ENCODE measurements at regions not wholly inside any gene's neighbourhood (a gene's known extent, or its start where the extent isn't known, plus 50 kb on each side); places are given as distances from the start of the nearest gene placed in this dataset.

DNA sequence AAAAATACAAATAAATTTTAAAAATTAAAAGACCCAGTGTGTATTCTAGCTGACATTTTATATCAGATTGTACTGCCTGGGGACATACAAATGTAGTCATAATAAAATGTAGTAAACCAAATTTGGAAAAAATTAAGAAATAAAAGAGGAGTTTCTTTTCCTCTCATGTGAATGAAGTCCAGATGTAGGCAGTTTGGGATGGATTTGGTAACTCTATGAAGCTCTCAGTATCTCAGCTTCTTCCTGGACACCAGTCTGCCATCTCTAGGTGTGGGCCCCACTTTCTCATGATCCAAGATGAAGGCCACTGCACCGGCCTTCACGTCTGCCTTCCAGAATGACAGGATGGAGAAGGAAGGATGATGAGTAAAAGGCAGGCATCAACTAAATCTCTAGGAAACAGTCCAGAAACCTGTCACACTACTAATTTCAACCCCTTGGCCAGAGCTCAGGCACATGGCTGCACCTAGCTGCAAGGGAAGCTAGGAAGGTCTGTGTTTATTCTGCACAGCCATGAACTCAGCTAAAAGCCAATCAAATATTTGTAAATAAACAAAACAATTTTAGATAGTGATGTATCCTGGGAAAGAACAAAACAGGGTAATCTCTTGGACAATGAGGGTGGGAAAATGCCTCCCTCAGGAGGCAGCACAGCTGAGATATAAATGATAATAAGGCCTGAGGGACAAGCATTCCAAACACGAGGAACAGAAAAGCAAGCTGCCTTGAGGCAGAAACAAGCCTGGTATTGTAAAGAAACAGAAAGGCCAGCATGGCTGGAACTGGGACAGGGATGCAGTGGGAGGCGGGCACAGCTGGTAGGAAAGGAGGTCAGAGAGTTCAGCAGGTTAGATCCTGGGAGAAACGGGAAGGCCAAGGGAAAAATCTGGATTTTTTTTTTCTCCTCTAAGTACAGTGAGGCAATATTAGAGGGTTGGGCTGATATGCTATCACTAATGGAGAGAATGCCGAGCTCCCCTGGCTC is 88.5 kb upstream of the PTPN1 start:
- no peak for DNase-seq (ENCODE audit: low read depth)
- no peak overlapping the region for H3K4me3 ChIP-seq (ENCODE audit: low read length)
- no peak for TF ChIP-seq CTCF (conservative IDR thresholded peaks at IDR 0.05; ENCODE audit: low read length)

DNA sequence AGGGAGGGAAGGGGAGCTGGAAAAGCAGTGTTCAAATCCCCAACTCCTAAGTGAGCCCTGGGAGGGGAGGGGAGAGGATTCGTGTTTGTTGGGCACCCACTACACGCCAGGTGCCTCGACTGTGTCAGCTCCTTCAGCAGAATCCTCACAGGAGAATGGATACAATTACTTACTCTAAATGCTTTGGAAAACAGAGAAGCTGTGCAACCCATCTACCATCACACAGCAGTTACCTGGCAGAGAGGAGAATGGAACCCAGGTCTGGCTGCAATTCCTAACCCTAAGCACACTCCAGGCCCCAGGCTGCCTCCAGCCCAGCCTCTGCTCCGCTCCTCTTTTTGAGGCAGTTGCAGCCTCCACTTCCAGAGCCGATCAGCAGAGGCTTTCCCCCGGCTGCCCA is 86.4 kb upstream of the PTPN1 start:
- no peak for TF ChIP-seq CTCF (conservative IDR thresholded peaks at IDR 0.05; ENCODE audit: low read length)
- no peak overlapping the region for H3K4me3 ChIP-seq (ENCODE audit: low read length)
- DNase-seq (ENCODE audit: low read depth) = no peak

- no peak for TF ChIP-seq CTCF (conservative IDR thresholded peaks at IDR 0.05; ENCODE audit: low read length)
- no peak for DNase-seq (ENCODE audit: low read depth)
- no peak overlapping the region for H3K4me3 ChIP-seq (ENCODE audit: low read length)
Observed at GRCh38 chr20:50425076-50425475, 85.1 kb upstream of the PTPN1 start.

DNA sequence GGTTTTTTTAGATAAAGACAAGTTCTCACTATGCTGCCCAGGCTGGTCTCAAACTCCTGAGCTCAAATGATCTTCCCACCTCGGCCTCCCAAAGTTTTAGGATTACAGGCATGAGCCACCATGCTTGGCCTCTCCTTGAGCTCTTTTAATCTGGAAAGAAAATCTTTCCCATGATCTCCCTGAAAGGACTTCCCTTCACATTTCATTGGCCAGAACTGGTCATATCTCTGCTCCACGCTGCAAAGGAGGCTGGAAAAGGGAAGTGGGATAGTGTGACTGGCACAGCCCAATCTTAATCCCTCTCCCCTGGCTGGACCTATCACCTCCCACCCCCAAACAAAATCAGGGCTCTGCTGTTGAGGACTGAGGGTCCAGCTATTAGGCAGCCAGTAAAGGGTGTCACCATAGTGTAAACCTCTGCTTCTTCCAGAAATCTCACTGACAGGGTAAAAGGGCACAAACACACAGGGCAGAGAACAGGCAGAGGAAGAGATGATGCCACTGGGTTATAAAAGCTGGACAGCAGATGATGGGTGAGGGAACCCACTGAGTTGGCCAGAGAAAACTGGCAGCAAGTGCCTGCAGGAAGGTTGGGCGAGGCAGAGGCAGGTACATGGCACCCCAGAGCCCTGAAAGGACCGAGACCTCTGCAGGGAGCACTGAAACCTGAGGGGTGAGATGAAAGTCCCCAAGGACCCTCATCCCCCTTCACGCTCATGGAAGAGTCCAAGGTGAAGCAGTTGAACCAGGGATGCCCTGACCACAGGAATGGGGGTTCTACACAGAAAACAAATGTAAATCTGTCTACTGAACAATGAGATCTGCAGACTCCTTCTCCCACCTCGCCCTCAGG is 83.1 kb upstream of the PTPN1 start:
- no peak for TF ChIP-seq CTCF (conservative IDR thresholded peaks at IDR 0.05; ENCODE audit: low read length)
- no peak overlapping the region for H3K4me3 ChIP-seq (ENCODE audit: low read length)
- DNase-seq (ENCODE audit: low read depth) = no peak

- peak; percentile 47 for DNase-seq (ENCODE audit: low read depth)
- no peak for TF ChIP-seq CTCF (conservative IDR thresholded peaks at IDR 0.05; ENCODE audit: low read length)
- H3K4me3 ChIP-seq (ENCODE audit: low read length) = no peak overlapping the region
Observed at GRCh38 chr20:50427719-50428083, 82.5 kb upstream of the PTPN1 start.

- DNase-seq (ENCODE audit: low read depth) = no peak
- no peak overlapping the region for H3K4me3 ChIP-seq (ENCODE audit: low read length)
- TF ChIP-seq CTCF (conservative IDR thresholded peaks at IDR 0.05; ENCODE audit: low read length) = no peak
Observed at GRCh38 chr20:50428097-50428828, 81.9 kb upstream of the PTPN1 start.

Measured in AG10803 (cell line).